HG03066 (cell line): ENCODE measurements at regions not wholly inside any gene's neighbourhood (a gene's known extent, or its start where the extent isn't known, plus 50 kb on each side); places are given as distances from the start of the nearest gene placed in this dataset.
"Not testable (repeated sequence)": the region's sequence is repeated elsewhere in the genome, so short reads cannot be mapped to it uniquely, and the experiment has no call there.

Experiments
- ATAC-seq: cut with Tn5 transposase; IDR thresholded peaks from one replicate; pipeline ENCODE4 v1.9.1; 2021; ENCODE audit warnings: low read depth; ENCODE audit not compliant: unreplicated experiment

DNA sequence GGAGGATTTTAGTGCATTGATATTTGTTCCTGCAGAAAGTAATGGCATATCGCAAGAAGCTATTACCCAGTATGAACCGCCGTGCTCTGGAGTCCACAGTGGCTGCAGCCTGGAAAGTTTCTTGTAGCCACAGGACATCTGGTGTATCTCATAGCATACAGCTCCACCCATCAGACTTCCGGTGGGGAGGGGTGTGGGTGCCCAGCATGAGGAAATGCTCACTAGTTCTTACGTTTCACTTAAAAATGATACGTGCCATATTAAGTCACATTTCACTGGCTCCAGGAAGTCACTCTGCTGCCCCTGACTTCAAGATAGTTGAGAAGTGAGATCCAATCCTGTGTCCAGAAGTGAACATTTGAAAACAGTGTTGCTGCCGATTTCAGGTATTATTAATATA, 990.4 kb downstream of the GBE1 start:
- ATAC-seq, result no peak

- no peak for ATAC-seq
Observed at GRCh38 chr3:80770106-80771074, 991.1 kb downstream of the GBE1 start.

DNA sequence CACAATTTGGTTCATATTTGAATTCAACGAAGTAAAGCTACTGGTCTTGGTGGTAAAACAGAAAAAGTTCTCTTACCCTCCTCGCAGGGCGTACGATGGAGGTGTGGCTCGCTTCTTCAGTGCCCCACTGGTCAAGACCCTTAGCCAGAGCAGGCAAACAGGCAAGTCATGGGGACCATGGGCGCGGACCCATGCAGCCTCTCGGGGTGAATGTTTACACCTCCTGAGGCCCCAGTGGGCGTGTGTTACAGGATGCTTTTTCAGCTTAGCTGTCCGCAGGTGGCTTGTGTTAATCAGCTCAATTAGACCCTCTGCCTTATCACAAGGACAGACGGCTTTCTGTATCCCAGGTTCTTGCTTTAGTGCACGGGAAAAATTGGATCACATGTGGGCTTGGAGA, 991.8 kb downstream of the GBE1 start:
- ATAC-seq, result no peak

- no peak for ATAC-seq
Observed at GRCh38 chr3:80767604-80768003, 993.8 kb downstream of the GBE1 start.

DNA sequence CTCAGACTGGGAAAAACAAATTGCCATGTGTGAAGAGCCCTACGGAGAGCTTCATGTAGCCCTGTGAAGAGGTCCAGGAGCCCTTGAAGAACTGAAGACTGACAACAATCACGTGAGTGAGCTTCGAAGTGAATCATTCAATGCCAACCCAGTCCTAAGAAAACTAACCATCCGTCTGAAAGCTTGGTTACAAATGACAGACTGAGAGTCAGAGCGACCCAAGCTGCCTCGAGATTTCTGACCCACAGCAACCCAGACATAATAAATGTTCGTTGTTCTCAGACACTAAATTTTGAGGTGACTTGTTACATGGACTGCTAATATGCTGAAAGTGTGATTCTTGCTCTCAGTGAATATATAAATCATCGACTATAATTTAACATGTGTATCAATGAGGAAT, 987.2 kb upstream of the ROBO1 start:
- no peak for ATAC-seq

GRCh38 chr3:80753021-80753420, 985.2 kb upstream of the ROBO1 start:
- ATAC-seq, result no peak

- no peak for ATAC-seq
Observed at GRCh38 chr3:80750637-80751036, 982.8 kb upstream of the ROBO1 start.

DNA sequence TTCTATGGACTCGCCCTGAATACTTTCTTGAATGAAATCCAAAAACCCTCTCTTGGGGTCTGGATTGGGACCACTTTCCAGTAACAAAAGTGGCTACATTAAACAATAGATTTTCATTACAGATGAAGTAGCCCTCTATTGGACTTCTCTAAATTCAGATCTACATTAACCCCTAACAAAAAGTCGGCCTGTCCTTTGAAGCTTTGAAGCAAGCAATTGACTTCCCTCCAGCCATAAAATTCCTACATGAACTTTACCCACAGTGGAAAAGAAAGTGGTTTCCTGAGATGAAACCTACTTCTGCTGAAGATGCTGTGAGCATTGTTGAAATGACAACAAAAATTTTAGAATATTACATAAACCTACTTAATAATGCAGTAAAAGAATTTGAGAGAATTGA, 967.1 kb upstream of the ROBO1 start:
- ATAC-seq, result no peak

GRCh38 chr3:80734483-80734882, 966.7 kb upstream of the ROBO1 start:
- ATAC-seq, result no peak

GRCh38 chr3:80733522-80734176, 965.9 kb upstream of the ROBO1 start:
- ATAC-seq, result no peak

GRCh38 chr3:80727561-80727960, 959.8 kb upstream of the ROBO1 start:
- ATAC-seq, result not testable (repeated sequence)

DNA sequence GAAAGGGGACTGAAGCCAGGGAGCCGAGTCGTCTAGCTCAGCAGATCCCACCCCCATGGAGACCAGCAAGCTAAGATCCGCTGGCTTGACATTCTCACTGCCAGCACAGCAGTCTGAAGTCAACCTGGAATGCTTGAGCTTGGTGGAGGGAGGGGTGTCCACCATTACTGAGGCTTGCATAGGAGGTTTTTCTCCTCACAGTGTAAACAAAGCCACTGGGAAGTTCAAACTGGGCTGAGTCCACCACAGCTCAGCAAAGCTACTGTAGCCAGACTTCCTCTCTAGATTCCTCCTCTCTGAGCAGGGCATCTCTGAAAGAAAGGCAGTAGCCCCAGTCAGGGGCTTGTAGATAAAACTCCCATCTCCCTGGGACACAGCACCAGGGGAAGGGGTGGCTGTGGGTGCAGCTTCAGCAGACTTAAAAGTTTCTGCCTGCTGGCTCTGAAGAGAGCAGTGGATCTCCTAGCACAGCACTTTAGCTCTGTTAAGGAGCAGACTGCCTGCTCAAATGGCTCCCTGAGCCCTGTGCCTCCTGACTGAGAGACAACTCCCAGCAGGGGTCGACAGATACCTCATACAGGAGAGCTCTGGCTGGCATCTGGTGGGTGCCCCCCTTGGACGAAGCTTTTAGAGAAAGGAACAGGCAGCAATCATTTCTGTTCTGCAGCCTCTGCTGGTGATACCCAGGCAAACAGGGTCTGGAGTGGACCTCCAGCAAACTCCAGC, 942.0 kb upstream of the ROBO1 start:
- not testable (repeated sequence) for ATAC-seq

GRCh38 chr3:80705290-80705689, 937.5 kb upstream of the ROBO1 start:
- ATAC-seq, result no peak

GRCh38 chr3:80701349-80701748, 933.6 kb upstream of the ROBO1 start:
- ATAC-seq, result no peak

DNA sequence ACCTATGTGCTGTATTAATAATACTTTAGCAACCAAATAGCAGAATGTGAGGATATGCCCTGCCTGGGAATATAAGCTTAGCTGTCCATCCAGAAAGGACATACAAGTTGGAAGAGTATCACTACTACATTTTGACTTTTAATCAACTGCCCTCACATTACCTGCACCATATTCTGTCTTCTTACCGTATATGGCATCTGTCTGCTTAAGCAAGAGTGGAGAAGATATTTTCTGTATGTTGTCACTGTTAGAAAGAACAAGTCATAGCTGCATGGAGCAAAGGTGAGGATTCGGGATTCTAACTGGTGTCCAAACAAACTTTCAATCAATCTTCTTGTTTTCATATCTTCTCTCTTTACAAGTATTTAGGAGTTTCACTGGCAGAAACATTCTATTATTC, 929.5 kb upstream of the ROBO1 start:
- no peak for ATAC-seq

DNA sequence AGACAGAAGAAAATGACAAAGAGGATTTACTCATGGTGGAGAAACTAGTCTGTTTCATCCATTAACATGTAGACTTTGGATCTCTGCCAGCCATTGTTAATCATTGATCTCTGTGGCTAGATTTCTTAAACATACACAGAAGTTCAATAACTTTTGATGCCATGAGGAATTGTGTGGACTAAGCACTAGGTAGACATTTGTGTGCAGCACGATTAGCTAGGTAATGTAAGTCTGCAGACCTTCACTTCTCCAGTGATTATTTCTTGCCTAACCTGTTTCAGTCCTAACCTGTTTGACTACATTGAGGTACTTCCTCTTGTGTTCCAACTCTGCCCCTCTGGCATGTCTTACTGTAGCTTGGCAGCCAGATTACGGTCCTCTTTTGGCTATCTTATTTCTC, 928.5 kb upstream of the ROBO1 start:
- no peak for ATAC-seq

DNA sequence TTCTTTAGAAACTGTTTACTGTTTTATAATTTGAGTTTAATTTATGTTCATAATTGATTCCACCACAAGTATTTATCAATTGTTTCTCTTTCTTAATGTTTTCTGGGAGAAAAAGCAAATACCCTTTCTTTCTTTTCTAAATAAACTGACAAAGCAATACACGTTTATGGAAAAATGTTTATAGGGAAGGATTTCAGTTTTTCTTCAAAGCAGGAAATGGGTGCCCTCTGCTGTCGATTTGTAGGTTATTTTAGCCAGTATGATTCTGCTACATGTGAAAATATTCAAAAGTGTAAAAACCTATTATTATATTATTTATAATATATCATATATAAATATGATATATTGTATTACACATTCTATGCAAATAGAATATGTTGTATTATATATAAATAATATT, 921.0 kb upstream of the ROBO1 start:
- ATAC-seq, result no peak

DNA sequence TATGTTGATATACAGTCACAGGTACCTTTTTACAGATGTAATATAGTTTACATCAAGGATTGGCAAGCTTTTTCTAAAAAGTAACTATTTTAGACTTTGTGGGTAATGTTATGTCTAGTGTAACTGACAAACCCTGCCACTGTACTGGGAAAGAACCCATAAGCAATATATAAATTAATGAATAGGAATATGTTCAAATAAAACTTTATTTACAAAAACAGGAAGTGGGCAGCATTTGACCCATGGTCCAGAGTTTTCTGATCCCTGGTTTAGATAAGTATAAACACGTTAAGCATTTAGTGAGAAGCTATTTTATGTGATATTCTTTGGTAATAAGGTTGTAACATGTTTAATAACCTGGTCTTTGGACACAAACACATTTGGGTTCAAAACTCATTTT, 915.2 kb upstream of the ROBO1 start:
- no peak for ATAC-seq

- no peak for ATAC-seq
Observed at GRCh38 chr3:80682235-80682634, 914.4 kb upstream of the ROBO1 start.

DNA sequence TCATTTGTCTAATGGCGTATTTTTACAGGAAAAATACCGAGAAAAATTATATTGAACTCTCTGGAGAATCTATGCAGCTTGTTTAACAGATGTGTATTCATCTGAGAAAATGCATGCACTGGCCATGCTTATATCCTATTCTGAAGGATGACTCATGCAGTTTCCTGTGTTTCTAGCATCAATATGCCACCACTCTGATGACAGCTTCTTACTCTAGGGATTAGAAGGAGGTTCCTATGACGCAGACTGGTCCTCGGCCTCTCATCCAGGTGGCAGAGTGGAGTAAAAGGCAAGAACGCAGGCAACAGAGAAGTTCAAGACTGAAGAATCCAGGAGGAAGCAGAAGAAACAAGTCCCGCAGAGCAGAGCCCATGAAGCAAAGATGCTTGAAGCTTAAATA, 910.0 kb upstream of the ROBO1 start:
- ATAC-seq, result no peak

DNA sequence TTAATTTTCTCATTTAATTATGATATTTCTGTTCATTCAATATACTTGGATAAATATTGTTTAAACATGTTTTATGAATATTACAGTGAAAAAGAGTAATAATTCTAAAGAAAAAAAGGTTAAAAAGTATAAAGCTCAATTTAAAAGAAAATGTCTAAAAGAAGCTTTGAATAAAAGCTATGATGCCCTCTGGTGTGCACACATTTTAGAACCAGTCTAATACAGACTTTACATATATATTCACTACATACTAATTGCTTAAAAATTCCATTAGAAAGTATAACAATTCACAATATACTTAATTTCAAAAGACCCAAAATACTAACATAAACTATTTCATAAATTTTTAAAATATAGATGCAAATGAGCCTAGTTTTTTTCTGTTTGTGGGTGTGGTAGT, 909.1 kb upstream of the ROBO1 start:
- ATAC-seq, result no peak
